ENCODE measurements at regions not wholly inside any gene's neighbourhood (a gene's known extent, or its start where the extent isn't known, plus 50 kb on each side); places are given as distances from the start of the nearest gene placed in this dataset.
"Not testable (repeated sequence)": the region's sequence is repeated elsewhere in the genome, so short reads cannot be mapped to it uniquely, and the experiment has no call there.

- Histone ChIP-seq H3K9me3 (ENCODE audit: insufficient read depth, low read length) (no peaks in the 10 kb centered on the region; the same call in 1 of the 2 replicates), H3K4me1 (ENCODE audit: insufficient read depth, insufficient read length) (no peaks in the 10 kb centered on the region), H3K4me3 (ENCODE audit: insufficient read length, low read depth) (no peak overlapping the region), H3K27me3 (ENCODE audit: insufficient read depth, insufficient read length) (no peaks in the 10 kb centered on the region), H3K36me3 (ENCODE audit: insufficient read depth, insufficient read length, low read length) (no peaks in the 10 kb centered on the region), H3K9ac (ENCODE audit: insufficient read length, low read depth) (no peak overlapping the region)
- TF ChIP-seq SUZ12 (IDR thresholded peaks at IDR 0.05; ENCODE audit: extremely low read depth, insufficient read depth, insufficient read length) (no peak), YY1 (IDR thresholded peaks at IDR 0.05; ENCODE audit: insufficient read depth, insufficient read length) (no peak), ZNF274 (IDR thresholded peaks at IDR 0.05; ENCODE audit: low read depth, low read length) (no peak)
- no peak for DNase-seq (ENCODE audit: low read depth, low spot score)
Observed at GRCh38 chr12:34233618-34234017, 211.3 kb downstream of the ALG10 start.

GRCh38 chr12:34236073-34236472 lies 213.8 kb downstream of the ALG10 start:
- no peak for TF ChIP-seq SUZ12 (IDR thresholded peaks at IDR 0.05; ENCODE audit: extremely low read depth, insufficient read depth, insufficient read length)
- no peak for TF ChIP-seq YY1 (IDR thresholded peaks at IDR 0.05; ENCODE audit: insufficient read depth, insufficient read length)
- no peak for TF ChIP-seq ZNF274 (IDR thresholded peaks at IDR 0.05; ENCODE audit: low read depth, low read length)
- no peak for DNase-seq (ENCODE audit: low read depth, low spot score)
- no peaks in the 10 kb centered on the region for H3K36me3 ChIP-seq (ENCODE audit: insufficient read depth, insufficient read length, low read length)
- H3K9ac ChIP-seq (ENCODE audit: insufficient read length, low read depth) = no peak overlapping the region
- no peaks in the 10 kb centered on the region for H3K9me3 ChIP-seq (ENCODE audit: insufficient read depth, low read length)
- H3K4me1 ChIP-seq (ENCODE audit: insufficient read depth, insufficient read length) = no peaks in the 10 kb centered on the region
- no peaks in the 10 kb centered on the region for H3K27me3 ChIP-seq (ENCODE audit: insufficient read depth, insufficient read length)
- H3K4me3 ChIP-seq (ENCODE audit: insufficient read length, low read depth) = no peak overlapping the region

- Histone ChIP-seq H3K9me3 (ENCODE audit: insufficient read depth, low read length) (no peaks in the 10 kb centered on the region), H3K36me3 (ENCODE audit: insufficient read depth, insufficient read length, low read length) (no peaks in the 10 kb centered on the region), H3K27me3 (ENCODE audit: insufficient read depth, insufficient read length) (no peaks in the 10 kb centered on the region), H3K4me1 (ENCODE audit: insufficient read depth, insufficient read length) (no peaks in the 10 kb centered on the region), H3K4me3 (ENCODE audit: insufficient read length, low read depth) (no peak overlapping the region), H3K9ac (ENCODE audit: insufficient read length, low read depth) (no peak overlapping the region)
- TF ChIP-seq YY1 (IDR thresholded peaks at IDR 0.05; ENCODE audit: insufficient read depth, insufficient read length) (no peak), ZNF274 (IDR thresholded peaks at IDR 0.05; ENCODE audit: low read depth, low read length) (no peak), SUZ12 (IDR thresholded peaks at IDR 0.05; ENCODE audit: extremely low read depth, insufficient read depth, insufficient read length) (no peak)
- DNase-seq (ENCODE audit: low read depth, low spot score) = no peak
Observed at GRCh38 chr12:34244608-34245007, 222.3 kb downstream of the ALG10 start.

- Histone ChIP-seq H3K36me3 (ENCODE audit: insufficient read depth, insufficient read length, low read length) (no peaks in the 10 kb centered on the region), H3K9ac (ENCODE audit: insufficient read length, low read depth) (no peak overlapping the region), H3K27me3 (ENCODE audit: insufficient read depth, insufficient read length) (no peaks in the 10 kb centered on the region), H3K4me1 (ENCODE audit: insufficient read depth, insufficient read length) (no peaks in the 10 kb centered on the region), H3K4me3 (ENCODE audit: insufficient read length, low read depth) (no peak overlapping the region), H3K9me3 (ENCODE audit: insufficient read depth, low read length) (no peaks in the 10 kb centered on the region)
- no peak for DNase-seq (ENCODE audit: low read depth, low spot score)
- no peak for TF ChIP-seq SUZ12 (IDR thresholded peaks at IDR 0.05; ENCODE audit: extremely low read depth, insufficient read depth, insufficient read length)
- TF ChIP-seq ZNF274 (IDR thresholded peaks at IDR 0.05; ENCODE audit: low read depth, low read length) = no peak
- no peak for TF ChIP-seq YY1 (IDR thresholded peaks at IDR 0.05; ENCODE audit: insufficient read depth, insufficient read length)
Observed at GRCh38 chr12:34249271-34249670, 227.0 kb downstream of the ALG10 start.

- H3K4me1 ChIP-seq (ENCODE audit: insufficient read depth, insufficient read length); H3K4me3 ChIP-seq (ENCODE audit: insufficient read length, low read depth); DNase-seq (ENCODE audit: low read depth, low spot score); H3K9ac ChIP-seq (ENCODE audit: insufficient read length, low read depth); H3K27me3 ChIP-seq (ENCODE audit: insufficient read depth, insufficient read length); H3K9me3 ChIP-seq (ENCODE audit: insufficient read depth, low read length); H3K36me3 ChIP-seq (ENCODE audit: insufficient read depth, insufficient read length, low read length): not testable (repeated sequence)
Observed at GRCh38 chr12:34251879-34252278, 229.6 kb downstream of the ALG10 start.

GRCh38 chr12:34253674-34254073 lies 231.4 kb downstream of the ALG10 start:
- no peak overlapping the region for H3K4me3 ChIP-seq (ENCODE audit: insufficient read length, low read depth)
- no peak overlapping the region for H3K9ac ChIP-seq (ENCODE audit: insufficient read length, low read depth)
- no peak for DNase-seq (ENCODE audit: low read depth, low spot score)
- TF ChIP-seq ZNF274 (IDR thresholded peaks at IDR 0.05; ENCODE audit: low read depth, low read length) (no peak), SUZ12 (IDR thresholded peaks at IDR 0.05; ENCODE audit: extremely low read depth, insufficient read depth, insufficient read length) (no peak), YY1 (IDR thresholded peaks at IDR 0.05; ENCODE audit: insufficient read depth, insufficient read length) (no peak)
- no peaks in the 10 kb centered on the region for H3K9me3 ChIP-seq (ENCODE audit: insufficient read depth, low read length)
- no peaks in the 10 kb centered on the region for H3K36me3 ChIP-seq (ENCODE audit: insufficient read depth, insufficient read length, low read length)
- H3K27me3 ChIP-seq (ENCODE audit: insufficient read depth, insufficient read length) = no peaks in the 10 kb centered on the region
- H3K4me1 ChIP-seq (ENCODE audit: insufficient read depth, insufficient read length) = no peaks in the 10 kb centered on the region

- TF ChIP-seq YY1 (IDR thresholded peaks at IDR 0.05; ENCODE audit: insufficient read depth, insufficient read length) = no peak
- no peak for TF ChIP-seq SUZ12 (IDR thresholded peaks at IDR 0.05; ENCODE audit: extremely low read depth, insufficient read depth, insufficient read length)
- TF ChIP-seq ZNF274 (IDR thresholded peaks at IDR 0.05; ENCODE audit: low read depth, low read length) = no peak
Observed at GRCh38 chr12:34257093-34257492, 234.8 kb downstream of the ALG10 start.

GRCh38 chr12:34262140-34262539 lies 239.8 kb downstream of the ALG10 start:
- H3K9ac ChIP-seq (ENCODE audit: insufficient read length, low read depth); H3K4me3 ChIP-seq (ENCODE audit: insufficient read length, low read depth); H3K36me3 ChIP-seq (ENCODE audit: insufficient read depth, insufficient read length, low read length); H3K4me1 ChIP-seq (ENCODE audit: insufficient read depth, insufficient read length); H3K27me3 ChIP-seq (ENCODE audit: insufficient read depth, insufficient read length); DNase-seq (ENCODE audit: low read depth, low spot score): not testable (repeated sequence)
- H3K9me3 ChIP-seq (ENCODE audit: insufficient read depth, low read length) = peaks cover 43% of the 10 kb centered on the region; the same call in 1 of the 2 replicates

More at GRCh38 chr12:34257093-34257492, 234.8 kb downstream of the ALG10 start:
- Histone ChIP-seq H3K9ac (ENCODE audit: insufficient read length, low read depth) (no peak overlapping the region), H3K9me3 (ENCODE audit: insufficient read depth, low read length) (no peaks in the 10 kb centered on the region), H3K27me3 (ENCODE audit: insufficient read depth, insufficient read length) (no peaks in the 10 kb centered on the region), H3K4me1 (ENCODE audit: insufficient read depth, insufficient read length) (peaks cover 2% of the 10 kb centered on the region), H3K36me3 (ENCODE audit: insufficient read depth, insufficient read length, low read length) (no peaks in the 10 kb centered on the region), H3K4me3 (ENCODE audit: insufficient read length, low read depth) (no peak overlapping the region)
- no peak for DNase-seq (ENCODE audit: low read depth, low spot score)
